GM21367 (cell line): ENCODE measurements at regions not wholly inside any gene's neighbourhood (a gene's known extent, or its start where the extent isn't known, plus 50 kb on each side); places are given as distances from the start of the nearest gene placed in this dataset.
"Not testable (repeated sequence)": the region's sequence is repeated elsewhere in the genome, so short reads cannot be mapped to it uniquely, and the experiment has no call there.

ENCODE experiments used
- ATAC-seq: cut with Tn5 transposase; IDR thresholded peaks from one replicate; pipeline ENCODE4 v1.9.1; 2021; ENCODE audit not compliant: unreplicated experiment

DNA sequence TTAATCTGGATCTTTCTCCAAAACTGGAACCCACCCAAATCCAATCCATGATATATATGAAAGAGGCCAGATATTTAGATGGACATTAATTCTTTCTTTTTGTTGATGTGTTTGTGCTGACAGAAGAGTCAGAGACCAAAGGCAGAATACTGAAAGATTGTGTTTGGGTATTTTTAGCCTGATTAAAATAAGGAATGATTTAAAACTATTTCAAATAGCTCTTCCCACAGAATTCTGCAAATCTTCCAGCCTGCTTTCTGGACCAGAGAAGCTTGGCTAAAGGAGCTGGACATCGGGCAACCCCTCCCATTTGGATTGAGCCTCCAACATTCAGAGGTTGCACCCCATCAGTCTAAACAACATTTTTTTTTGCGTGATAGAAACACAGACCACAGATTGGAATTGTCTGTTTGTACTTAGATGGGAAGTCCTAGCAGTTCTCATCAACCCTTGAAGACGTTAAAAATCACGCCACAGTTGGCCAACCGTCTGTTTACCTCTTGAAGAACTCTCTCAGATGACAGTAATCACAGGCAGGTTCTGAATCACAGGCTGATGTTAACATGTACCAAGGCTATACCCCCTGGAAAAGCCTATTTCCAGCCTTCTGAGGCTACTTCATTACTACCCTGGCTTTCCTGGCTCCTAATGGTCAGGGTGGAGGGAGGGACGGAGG, 155.2 kb upstream of the NRP1 start:
- no peak for ATAC-seq

DNA sequence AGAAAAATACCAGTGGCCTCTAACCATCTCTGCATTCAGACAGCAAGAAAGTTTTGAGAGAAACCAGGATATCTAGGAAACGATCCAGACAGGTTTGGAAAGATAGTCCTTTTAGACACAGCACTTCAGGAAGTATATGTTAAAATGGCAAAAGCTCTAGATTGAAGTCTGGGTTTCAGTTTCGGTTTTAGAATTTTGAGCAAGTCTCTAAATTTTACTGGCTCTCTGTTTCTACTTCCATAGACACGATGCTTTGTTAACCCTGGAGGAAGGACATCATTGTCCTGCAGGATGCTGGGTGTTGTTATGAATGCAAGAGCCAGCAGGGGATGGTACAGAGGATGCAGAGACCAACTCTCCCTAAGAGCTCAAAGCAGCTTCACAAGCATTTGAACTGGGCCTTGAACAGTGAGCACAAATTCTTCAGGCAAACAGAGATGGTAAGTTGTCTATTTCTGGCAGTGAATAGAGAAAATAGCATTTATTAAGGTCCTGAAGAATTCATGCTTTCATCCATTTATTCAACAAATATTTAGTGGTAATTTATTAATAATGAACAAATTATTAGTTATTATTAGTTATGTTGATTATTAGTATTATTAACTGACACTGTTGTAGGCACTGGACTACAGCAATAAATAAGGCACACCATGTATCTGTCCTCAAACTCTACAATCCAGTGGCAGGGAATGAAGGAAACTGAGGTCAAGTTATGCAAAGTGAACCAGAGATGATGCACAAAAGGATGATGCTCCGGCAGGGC, 152.7 kb upstream of the NRP1 start:
- no peak for ATAC-seq

- no peak for ATAC-seq
Measured at GRCh38 chr10:33485276-33485675, 150.8 kb upstream of the NRP1 start.

GRCh38 chr10:33484787-33485186, 150.3 kb upstream of the NRP1 start:
- ATAC-seq = no peak

GRCh38 chr10:33483816-33484190, 149.3 kb upstream of the NRP1 start:
- no peak for ATAC-seq

- no peak for ATAC-seq
Measured at GRCh38 chr10:33483124-33483815, 148.8 kb upstream of the NRP1 start.

DNA sequence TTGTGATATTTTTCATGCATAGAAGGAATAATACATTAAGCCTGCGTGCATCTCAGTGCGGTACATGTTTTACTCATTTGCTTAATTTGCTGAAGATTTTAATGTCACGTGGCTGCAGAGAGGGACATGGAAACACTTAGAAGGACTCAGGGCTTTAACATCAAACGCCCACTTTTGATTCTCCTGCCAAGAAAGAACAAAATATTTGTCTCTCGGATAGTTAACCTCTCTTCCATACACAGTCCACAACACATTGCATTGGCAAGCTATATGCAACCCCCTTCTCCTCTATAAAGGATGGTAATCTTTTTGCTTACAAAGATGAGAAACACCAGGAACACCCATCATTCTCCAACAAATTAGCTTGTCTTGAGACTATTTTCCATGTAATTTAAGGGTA, 148.0 kb upstream of the NRP1 start:
- ATAC-seq = no peak

DNA sequence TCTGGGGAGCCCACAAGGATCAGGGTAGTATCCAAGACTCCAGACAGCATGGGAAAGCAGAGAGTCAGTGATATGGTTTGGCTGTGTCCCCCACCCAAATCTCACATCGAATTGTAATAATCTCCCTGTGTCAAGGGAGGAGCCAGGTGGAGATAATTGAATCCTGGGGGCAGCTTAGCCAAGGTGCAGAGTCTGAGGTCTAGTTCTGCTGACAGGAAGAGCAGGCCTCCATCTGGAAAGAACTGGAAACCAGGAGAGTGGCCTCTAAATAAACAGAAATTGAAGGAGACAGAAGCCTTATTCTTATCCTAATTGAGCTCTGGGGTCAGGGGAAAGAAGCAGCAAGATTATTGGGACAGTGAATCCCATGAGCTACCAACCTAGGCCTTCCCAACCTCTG, 146.7 kb upstream of the NRP1 start:
- no peak for ATAC-seq

DNA sequence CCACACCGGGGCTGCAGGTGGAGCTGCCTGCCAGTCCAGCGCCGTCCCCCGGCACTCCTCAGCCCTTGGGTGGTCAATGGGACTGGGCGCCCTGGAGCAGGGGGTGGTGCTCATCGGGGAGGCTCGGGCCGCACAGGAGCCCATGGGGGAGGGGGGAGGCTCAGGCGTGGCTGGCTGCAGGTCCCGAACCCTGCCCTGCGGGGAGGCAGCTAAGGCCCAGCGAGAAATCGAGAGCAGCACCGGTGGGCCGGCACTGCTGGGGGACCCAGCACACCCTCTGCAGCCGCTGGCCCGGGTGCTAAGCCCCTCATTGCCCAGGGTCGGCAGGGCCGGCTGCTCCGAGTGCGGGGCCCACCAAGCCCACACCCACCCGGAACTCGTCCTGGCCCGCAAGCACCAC, 145.9 kb upstream of the NRP1 start:
- not testable (repeated sequence) for ATAC-seq

GRCh38 chr10:33478675-33479125, 144.2 kb upstream of the NRP1 start:
- ATAC-seq = no peak

DNA sequence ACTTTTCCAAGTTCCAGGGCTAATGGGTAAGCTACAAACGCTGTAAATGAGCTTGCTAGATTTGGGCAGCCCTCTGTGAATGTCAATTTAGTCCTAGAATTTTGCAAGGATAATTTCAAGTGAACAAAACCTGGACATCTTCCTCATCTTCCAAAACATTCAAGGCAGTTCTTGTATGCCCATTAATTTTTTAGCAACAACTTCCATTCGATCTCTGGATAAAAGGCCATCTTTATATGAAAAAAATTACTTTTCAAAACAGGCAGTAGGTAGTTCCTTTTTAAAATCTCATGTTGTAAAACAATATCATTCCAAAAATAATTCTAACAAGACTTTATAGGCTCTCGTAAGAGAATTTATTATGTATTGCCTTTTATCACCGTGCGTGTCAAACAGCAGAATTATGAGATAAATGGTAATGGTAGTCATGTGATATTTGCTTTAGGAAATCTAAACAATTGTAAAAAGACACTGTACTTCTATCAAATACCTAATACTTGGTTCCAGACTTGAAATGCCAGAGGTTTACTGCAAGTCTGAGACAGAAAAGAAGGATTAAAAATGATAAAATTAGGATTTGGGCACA, 143.7 kb upstream of the NRP1 start:
- no peak for ATAC-seq

GRCh38 chr10:33477291-33478088, 143.0 kb upstream of the NRP1 start:
- no peak for ATAC-seq

- ATAC-seq = no peak
Measured at GRCh38 chr10:33476757-33477273, 142.3 kb upstream of the NRP1 start.

DNA sequence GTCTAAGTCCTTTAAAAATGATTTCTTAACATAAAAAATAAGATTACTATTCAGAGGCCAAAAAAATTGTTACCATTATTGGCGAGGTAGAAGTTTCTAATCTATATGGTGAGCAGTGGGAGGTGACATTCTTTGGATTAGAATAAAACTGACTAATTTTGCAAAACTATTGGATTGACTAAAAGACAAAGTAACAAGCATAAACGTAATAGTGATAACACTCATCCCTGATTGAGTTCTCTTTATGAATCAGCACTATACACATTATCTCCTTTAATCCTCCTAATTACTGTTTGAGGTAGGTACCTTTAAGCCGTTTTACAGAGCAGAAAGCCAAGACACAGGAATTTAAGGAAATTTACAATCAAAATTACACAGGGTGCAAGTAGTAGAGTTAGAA, 139.2 kb upstream of the NRP1 start:
- no peak for ATAC-seq

DNA sequence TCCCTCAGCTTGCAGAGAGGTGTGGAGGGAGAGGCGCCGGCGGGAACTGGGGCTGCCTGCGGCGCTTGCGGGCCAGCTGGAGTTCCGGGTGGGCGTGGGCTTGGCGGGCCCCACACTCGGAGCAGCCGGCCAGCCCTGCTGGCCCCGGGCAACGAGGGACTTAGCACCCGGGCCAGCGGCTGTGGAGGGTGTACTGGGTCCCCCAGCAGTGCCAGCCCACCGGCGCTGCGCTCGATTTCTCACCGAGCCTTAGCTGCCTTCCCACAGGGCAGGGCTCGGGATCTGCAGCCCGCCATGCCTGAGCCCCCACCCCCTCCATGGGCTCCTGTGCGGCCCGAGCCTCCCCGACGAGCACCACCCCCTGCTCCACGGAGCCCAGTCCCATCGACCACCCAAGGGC, 133.5 kb upstream of the NRP1 start:
- ATAC-seq = not testable (repeated sequence)

GRCh38 chr10:33465747-33466146, 131.3 kb upstream of the NRP1 start:
- no peak for ATAC-seq

GRCh38 chr10:33463011-33463410, 128.5 kb upstream of the NRP1 start:
- ATAC-seq = no peak

DNA sequence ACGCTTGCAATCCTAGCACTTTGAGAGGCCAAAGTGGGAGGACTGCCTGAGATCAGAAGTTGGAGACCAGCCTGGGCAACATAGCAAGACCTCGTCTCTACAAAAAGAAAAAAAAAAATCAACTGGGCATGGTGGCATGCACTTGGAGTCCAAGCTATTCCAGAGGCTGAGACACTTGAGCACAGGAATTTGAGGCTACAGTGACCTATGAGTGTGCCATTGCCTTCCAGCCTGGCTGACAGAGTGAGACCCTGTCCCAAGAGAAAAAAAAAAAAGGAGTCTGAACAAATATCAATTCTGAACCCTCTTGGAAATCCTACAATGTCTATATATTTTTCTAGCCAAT, 126.8 kb upstream of the NRP1 start:
- no peak for ATAC-seq

GRCh38 chr10:33460505-33461294, 126.2 kb upstream of the NRP1 start:
- no peak for ATAC-seq

DNA sequence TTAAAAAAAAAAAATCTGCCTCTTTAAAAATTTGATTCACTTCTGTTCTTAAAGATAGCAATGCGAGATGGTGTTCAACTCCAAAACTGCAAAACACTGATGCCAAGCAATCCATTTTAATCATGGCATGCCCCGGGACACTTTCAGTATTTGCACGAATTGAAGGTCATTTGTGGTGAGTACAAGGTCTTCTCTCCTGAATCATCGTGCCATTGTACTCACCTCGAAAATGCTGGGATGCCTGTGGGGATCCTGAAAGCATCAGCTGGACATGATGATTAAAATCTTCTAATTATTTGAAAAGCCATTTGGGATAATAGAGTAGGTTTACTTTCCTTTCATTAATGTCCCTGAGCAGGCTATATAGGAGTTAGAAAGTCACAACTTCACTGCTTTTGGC, 125.1 kb upstream of the NRP1 start:
- ATAC-seq = no peak
